ENCODE measurements at regions not wholly inside any gene's neighbourhood (a gene's known extent, or its start where the extent isn't known, plus 50 kb on each side); places are given as distances from the start of the nearest gene placed in this dataset.
A peak's percentile ranks its signal among the peaks of the same experiment; 100 is the strongest.
"Not testable (repeated sequence)": the region's sequence is repeated elsewhere in the genome, so short reads cannot be mapped to it uniquely, and the experiment has no call there.

- Histone ChIP-seq H3K27ac (ENCODE audit: low read depth, low read length) (no peak overlapping the region), H3K27me3 (ENCODE audit: insufficient read depth, low read length, poor library complexity, severe bottlenecking) (no peaks in the 10 kb centered on the region), H3K36me3 (ENCODE audit: insufficient read depth, low read length) (no peaks in the 10 kb centered on the region), H3K4me1 (ENCODE audit: insufficient read depth, low read length) (no peaks in the 10 kb centered on the region), H3K4me3 (ENCODE audit: low read length) (no peak overlapping the region), H3K9me3 (ENCODE audit: low read length) (no peaks in the 10 kb centered on the region)
- no peaks in the 10 kb centered on the region for H3K27me3 Mint-ChIP-seq
- no peaks in the 10 kb centered on the region for H3K36me3 Mint-ChIP-seq
- no peaks in the 10 kb centered on the region for H3K4me1 Mint-ChIP-seq
- no peak overlapping the region for H3K4me3 Mint-ChIP-seq
- CTCF ChIA-PET, result no interaction called here
- POLR2A ChIA-PET, result no interaction called here
- H3K9me3 Mint-ChIP-seq, result peaks cover 0 to 12% (median 2%) of the 10 kb centered on the region in 5 donors
- peak overlapping the region in 1 of 8 donors; percentile 67 for H3K27ac Mint-ChIP-seq
- no peak for DNase-seq
These were observed 203.8 kb downstream of the ETAA1 start for GRCh38 chr2:67600946-67601345.

GRCh38 chr2:67604360-67604759, 207.2 kb downstream of the ETAA1 start:
- Mint-ChIP-seq H3K9me3 (peaks cover 0 to 3% (median 0%) of the 10 kb centered on the region in 5 donors), H3K27me3 (no peaks in the 10 kb centered on the region), H3K4me3 (no peak overlapping the region), H3K27ac (no peak overlapping the region), H3K36me3 (no peaks in the 10 kb centered on the region), H3K4me1 (no peaks in the 10 kb centered on the region)
- no peak overlapping the region for H3K27ac ChIP-seq (ENCODE audit: low read depth, low read length)
- no peaks in the 10 kb centered on the region for H3K4me1 ChIP-seq (ENCODE audit: insufficient read depth, low read length)
- POLR2A ChIA-PET, result no interaction called here
- no peak for DNase-seq
- no peaks in the 10 kb centered on the region for H3K9me3 ChIP-seq (ENCODE audit: low read length)
- no peaks in the 10 kb centered on the region for H3K27me3 ChIP-seq (ENCODE audit: insufficient read depth, low read length, poor library complexity, severe bottlenecking)
- CTCF ChIA-PET, result no interaction called here
- no peaks in the 10 kb centered on the region for H3K36me3 ChIP-seq (ENCODE audit: insufficient read depth, low read length)
- no peak overlapping the region for H3K4me3 ChIP-seq (ENCODE audit: low read length)

GRCh38 chr2:67612576-67613042, 215.5 kb downstream of the ETAA1 start:
- no peaks in the 10 kb centered on the region for H3K27me3 Mint-ChIP-seq
- H3K9me3 Mint-ChIP-seq, result peaks cover 0 to 7% (median 0%) of the 10 kb centered on the region in 5 donors
- no peak for DNase-seq
- Histone ChIP-seq H3K27me3 (ENCODE audit: insufficient read depth, low read length, poor library complexity, severe bottlenecking) (peaks cover 3% of the 10 kb centered on the region), H3K9me3 (ENCODE audit: low read length) (no peaks in the 10 kb centered on the region), H3K4me3 (ENCODE audit: low read length) (no peak overlapping the region), H3K27ac (ENCODE audit: low read depth, low read length) (no peak overlapping the region), H3K36me3 (ENCODE audit: insufficient read depth, low read length) (no peaks in the 10 kb centered on the region), H3K4me1 (ENCODE audit: insufficient read depth, low read length) (no peaks in the 10 kb centered on the region)
- ChIA-PET POLR2A (no interaction called here), CTCF (no interaction called here)
- H3K4me3 Mint-ChIP-seq, result no peak overlapping the region
- H3K27ac Mint-ChIP-seq, result peak overlapping the region in 1 of 8 donors; percentile 1
- no peaks in the 10 kb centered on the region for H3K4me1 Mint-ChIP-seq
- no peaks in the 10 kb centered on the region for H3K36me3 Mint-ChIP-seq

GRCh38 chr2:67613227-67613626, 216.1 kb downstream of the ETAA1 start:
- no peaks in the 10 kb centered on the region for H3K4me1 ChIP-seq (ENCODE audit: insufficient read depth, low read length)
- peaks cover 0 to 7% (median 0%) of the 10 kb centered on the region in 5 donors for H3K9me3 Mint-ChIP-seq
- no peaks in the 10 kb centered on the region for H3K27me3 Mint-ChIP-seq

GRCh38 chr2:67614454-67614853, 217.3 kb downstream of the ETAA1 start:
- ChIA-PET POLR2A (no interaction called here), CTCF (no interaction called here)
- Mint-ChIP-seq H3K27me3 (no peaks in the 10 kb centered on the region), H3K9me3 (peaks cover 0 to 7% (median 0%) of the 10 kb centered on the region in 5 donors), H3K27ac (no peak overlapping the region), H3K4me1 (no peaks in the 10 kb centered on the region), H3K4me3 (no peak overlapping the region), H3K36me3 (no peaks in the 10 kb centered on the region)
- Histone ChIP-seq H3K4me1 (ENCODE audit: insufficient read depth, low read length) (no peaks in the 10 kb centered on the region), H3K27me3 (ENCODE audit: insufficient read depth, low read length, poor library complexity, severe bottlenecking) (peaks cover 3% of the 10 kb centered on the region), H3K4me3 (ENCODE audit: low read length) (no peak overlapping the region), H3K9me3 (ENCODE audit: low read length) (no peaks in the 10 kb centered on the region), H3K27ac (ENCODE audit: low read depth, low read length) (no peak overlapping the region), H3K36me3 (ENCODE audit: insufficient read depth, low read length) (no peaks in the 10 kb centered on the region)
- no peak for DNase-seq

More at GRCh38 chr2:67613227-67613626, 216.1 kb downstream of the ETAA1 start:
- ChIA-PET POLR2A (no interaction called here), CTCF (no interaction called here)
- H3K27me3 ChIP-seq (ENCODE audit: insufficient read depth, low read length, poor library complexity, severe bottlenecking), result peaks cover 3% of the 10 kb centered on the region
- no peaks in the 10 kb centered on the region for H3K9me3 ChIP-seq (ENCODE audit: low read length)
- no peak overlapping the region for H3K27ac Mint-ChIP-seq
- no peak for DNase-seq
- no peaks in the 10 kb centered on the region for H3K36me3 Mint-ChIP-seq
- H3K4me3 ChIP-seq (ENCODE audit: low read length), result no peak overlapping the region
- H3K4me1 Mint-ChIP-seq, result no peaks in the 10 kb centered on the region
- no peak overlapping the region for H3K27ac ChIP-seq (ENCODE audit: low read depth, low read length)
- no peak overlapping the region for H3K4me3 Mint-ChIP-seq
- H3K36me3 ChIP-seq (ENCODE audit: insufficient read depth, low read length), result no peaks in the 10 kb centered on the region

GRCh38 chr2:67616749-67617148, 219.6 kb downstream of the ETAA1 start:
- DNase-seq, result no peak
- Mint-ChIP-seq H3K4me1 (no peaks in the 10 kb centered on the region), H3K27ac (no peak overlapping the region), H3K36me3 (no peaks in the 10 kb centered on the region), H3K27me3 (no peaks in the 10 kb centered on the region), H3K9me3 (peaks cover 0 to 7% (median 0%) of the 10 kb centered on the region in 5 donors), H3K4me3 (no peak overlapping the region)
- no peaks in the 10 kb centered on the region for H3K4me1 ChIP-seq (ENCODE audit: insufficient read depth, low read length)
- no peaks in the 10 kb centered on the region for H3K9me3 ChIP-seq (ENCODE audit: low read length)
- H3K27me3 ChIP-seq (ENCODE audit: insufficient read depth, low read length, poor library complexity, severe bottlenecking), result peaks cover 3% of the 10 kb centered on the region
- H3K4me3 ChIP-seq (ENCODE audit: low read length), result no peak overlapping the region
- H3K36me3 ChIP-seq (ENCODE audit: insufficient read depth, low read length), result no peaks in the 10 kb centered on the region
- no peak overlapping the region for H3K27ac ChIP-seq (ENCODE audit: low read depth, low read length)
- POLR2A ChIA-PET, result no interaction called here
- CTCF ChIA-PET, result no interaction called here

- H3K4me1 ChIP-seq (ENCODE audit: insufficient read depth, low read length), result no peaks in the 10 kb centered on the region
- H3K4me3 ChIP-seq (ENCODE audit: low read length), result no peak overlapping the region
- peaks cover 3% of the 10 kb centered on the region for H3K27me3 ChIP-seq (ENCODE audit: insufficient read depth, low read length, poor library complexity, severe bottlenecking)
- no peak for DNase-seq
- H3K27me3 Mint-ChIP-seq, result peaks cover 0 to 2% of the 10 kb centered on the region in 2 donors
- no peaks in the 10 kb centered on the region for H3K36me3 Mint-ChIP-seq
- no peaks in the 10 kb centered on the region for H3K4me1 Mint-ChIP-seq
- H3K9me3 Mint-ChIP-seq, result peaks cover 0 to 7% (median 0%) of the 10 kb centered on the region in 5 donors
- no peak overlapping the region for H3K4me3 Mint-ChIP-seq
- H3K27ac Mint-ChIP-seq, result no peak overlapping the region
- H3K27ac ChIP-seq (ENCODE audit: low read depth, low read length), result no peak overlapping the region
- CTCF ChIA-PET, result no interaction called here
- POLR2A ChIA-PET, result no interaction called here
- no peaks in the 10 kb centered on the region for H3K36me3 ChIP-seq (ENCODE audit: insufficient read depth, low read length)
- no peaks in the 10 kb centered on the region for H3K9me3 ChIP-seq (ENCODE audit: low read length)
These were observed 222.1 kb downstream of the ETAA1 start for GRCh38 chr2:67619204-67619603.

- H3K9me3 ChIP-seq (ENCODE audit: low read length); H3K4me3 ChIP-seq (ENCODE audit: low read length); CTCF ChIA-PET; H3K9me3 Mint-ChIP-seq; H3K36me3 ChIP-seq (ENCODE audit: insufficient read depth, low read length); H3K27ac Mint-ChIP-seq; H3K4me1 Mint-ChIP-seq; POLR2A ChIA-PET; H3K27ac ChIP-seq (ENCODE audit: low read depth, low read length); H3K27me3 ChIP-seq (ENCODE audit: insufficient read depth, low read length, poor library complexity, severe bottlenecking); H3K27me3 Mint-ChIP-seq; H3K36me3 Mint-ChIP-seq; H3K4me3 Mint-ChIP-seq; DNase-seq; H3K4me1 ChIP-seq (ENCODE audit: insufficient read depth, low read length): not testable (repeated sequence)
These were observed 226.6 kb downstream of the ETAA1 start for GRCh38 chr2:67623741-67624140.

GRCh38 chr2:67625178-67625577, 228.0 kb downstream of the ETAA1 start:
- no peak for DNase-seq
- Histone ChIP-seq H3K27me3 (ENCODE audit: insufficient read depth, low read length, poor library complexity, severe bottlenecking) (no peaks in the 10 kb centered on the region), H3K9me3 (ENCODE audit: low read length) (no peaks in the 10 kb centered on the region), H3K36me3 (ENCODE audit: insufficient read depth, low read length) (no peaks in the 10 kb centered on the region), H3K4me3 (ENCODE audit: low read length) (no peak overlapping the region), H3K4me1 (ENCODE audit: insufficient read depth, low read length) (no peaks in the 10 kb centered on the region), H3K27ac (ENCODE audit: low read depth, low read length) (no peak overlapping the region)
- H3K27ac Mint-ChIP-seq, result no peak overlapping the region
- ChIA-PET POLR2A (no interaction called here), CTCF (no interaction called here)
- no peaks in the 10 kb centered on the region for H3K4me1 Mint-ChIP-seq
- H3K27me3 Mint-ChIP-seq, result peaks cover 0 to 2% of the 10 kb centered on the region in 2 donors
- peaks cover 2 to 7% (median 4%) of the 10 kb centered on the region in 5 donors for H3K9me3 Mint-ChIP-seq
- no peaks in the 10 kb centered on the region for H3K36me3 Mint-ChIP-seq
- H3K4me3 Mint-ChIP-seq, result peak overlapping the region in 1 of 7 donors; percentile 13
